PFSK-1 (cell line): ENCODE measurements at regions not wholly inside any gene's neighbourhood (a gene's known extent, or its start where the extent isn't known, plus 50 kb on each side); places are given as distances from the start of the nearest gene placed in this dataset.

Source experiments
- SIN3A ChIP-seq: IDR thresholded peaks from 2 replicates; pipeline ENCODE4 v1.6.1; 2012; ENCODE audit warnings: mild to moderate bottlenecking, low read length, moderate library complexity, borderline replicate concordance; ENCODE audit not compliant: insufficient read depth
- TF ChIP-seq, protein P1 (sequence below), 2 experiments: IDR thresholded peaks; 2 replicates each; pipeline versions ENCODE4 v1.6.1 to v1.8.0; 2011 to 2012; ENCODE audit warnings: low read depth in 2 of 2, low read length in 2 of 2, control low read depth in 1 of 2, inconsistent platforms in 1 of 2, mild to moderate bottlenecking in 1 of 2, moderate library complexity in 1 of 2; ENCODE audit not compliant: insufficient read depth in 1 of 2

DNA sequence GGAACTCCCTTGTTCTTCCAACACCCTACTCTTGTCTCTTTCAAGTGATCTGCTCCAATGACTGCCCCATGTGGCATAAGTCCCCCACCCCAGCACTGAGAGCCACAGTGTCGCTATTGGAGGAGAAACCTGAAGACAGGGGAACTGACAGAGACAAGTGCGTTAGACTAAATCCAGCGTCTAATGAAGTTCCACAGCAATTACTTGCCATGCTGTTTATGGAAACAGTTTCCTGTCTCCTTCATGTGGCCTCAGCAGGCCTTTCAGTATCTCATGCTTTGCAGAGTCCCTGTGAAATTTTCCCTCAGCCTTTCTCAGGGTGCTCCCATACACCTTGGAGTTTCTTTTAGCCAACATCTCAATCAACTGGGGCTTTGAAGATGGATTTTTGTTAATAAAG is 277.4 kb downstream of the ETS1 start:
- no peak for TF ChIP-seq SIN3A
- TF ChIP-seq, protein P1, sequence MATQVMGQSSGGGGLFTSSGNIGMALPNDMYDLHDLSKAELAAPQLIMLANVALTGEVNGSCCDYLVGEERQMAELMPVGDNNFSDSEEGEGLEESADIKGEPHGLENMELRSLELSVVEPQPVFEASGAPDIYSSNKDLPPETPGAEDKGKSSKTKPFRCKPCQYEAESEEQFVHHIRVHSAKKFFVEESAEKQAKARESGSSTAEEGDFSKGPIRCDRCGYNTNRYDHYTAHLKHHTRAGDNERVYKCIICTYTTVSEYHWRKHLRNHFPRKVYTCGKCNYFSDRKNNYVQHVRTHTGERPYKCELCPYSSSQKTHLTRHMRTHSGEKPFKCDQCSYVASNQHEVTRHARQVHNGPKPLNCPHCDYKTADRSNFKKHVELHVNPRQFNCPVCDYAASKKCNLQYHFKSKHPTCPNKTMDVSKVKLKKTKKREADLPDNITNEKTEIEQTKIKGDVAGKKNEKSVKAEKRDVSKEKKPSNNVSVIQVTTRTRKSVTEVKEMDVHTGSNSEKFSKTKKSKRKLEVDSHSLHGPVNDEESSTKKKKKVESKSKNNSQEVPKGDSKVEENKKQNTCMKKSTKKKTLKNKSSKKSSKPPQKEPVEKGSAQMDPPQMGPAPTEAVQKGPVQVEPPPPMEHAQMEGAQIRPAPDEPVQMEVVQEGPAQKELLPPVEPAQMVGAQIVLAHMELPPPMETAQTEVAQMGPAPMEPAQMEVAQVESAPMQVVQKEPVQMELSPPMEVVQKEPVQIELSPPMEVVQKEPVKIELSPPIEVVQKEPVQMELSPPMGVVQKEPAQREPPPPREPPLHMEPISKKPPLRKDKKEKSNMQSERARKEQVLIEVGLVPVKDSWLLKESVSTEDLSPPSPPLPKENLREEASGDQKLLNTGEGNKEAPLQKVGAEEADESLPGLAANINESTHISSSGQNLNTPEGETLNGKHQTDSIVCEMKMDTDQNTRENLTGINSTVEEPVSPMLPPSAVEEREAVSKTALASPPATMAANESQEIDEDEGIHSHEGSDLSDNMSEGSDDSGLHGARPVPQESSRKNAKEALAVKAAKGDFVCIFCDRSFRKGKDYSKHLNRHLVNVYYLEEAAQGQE (IDR thresholded peaks at IDR 0.05; ENCODE audit: insufficient read depth in 1 of 2, low read depth in 2 of 2, low read length in 2 of 2), result no peak
